ENCODE measurements at regions not wholly inside any gene's neighbourhood (a gene's known extent, or its start where the extent isn't known, plus 50 kb on each side); places are given as distances from the start of the nearest gene placed in this dataset.
"Not testable (repeated sequence)": the region's sequence is repeated elsewhere in the genome, so short reads cannot be mapped to it uniquely, and the experiment has no call there.

DNA sequence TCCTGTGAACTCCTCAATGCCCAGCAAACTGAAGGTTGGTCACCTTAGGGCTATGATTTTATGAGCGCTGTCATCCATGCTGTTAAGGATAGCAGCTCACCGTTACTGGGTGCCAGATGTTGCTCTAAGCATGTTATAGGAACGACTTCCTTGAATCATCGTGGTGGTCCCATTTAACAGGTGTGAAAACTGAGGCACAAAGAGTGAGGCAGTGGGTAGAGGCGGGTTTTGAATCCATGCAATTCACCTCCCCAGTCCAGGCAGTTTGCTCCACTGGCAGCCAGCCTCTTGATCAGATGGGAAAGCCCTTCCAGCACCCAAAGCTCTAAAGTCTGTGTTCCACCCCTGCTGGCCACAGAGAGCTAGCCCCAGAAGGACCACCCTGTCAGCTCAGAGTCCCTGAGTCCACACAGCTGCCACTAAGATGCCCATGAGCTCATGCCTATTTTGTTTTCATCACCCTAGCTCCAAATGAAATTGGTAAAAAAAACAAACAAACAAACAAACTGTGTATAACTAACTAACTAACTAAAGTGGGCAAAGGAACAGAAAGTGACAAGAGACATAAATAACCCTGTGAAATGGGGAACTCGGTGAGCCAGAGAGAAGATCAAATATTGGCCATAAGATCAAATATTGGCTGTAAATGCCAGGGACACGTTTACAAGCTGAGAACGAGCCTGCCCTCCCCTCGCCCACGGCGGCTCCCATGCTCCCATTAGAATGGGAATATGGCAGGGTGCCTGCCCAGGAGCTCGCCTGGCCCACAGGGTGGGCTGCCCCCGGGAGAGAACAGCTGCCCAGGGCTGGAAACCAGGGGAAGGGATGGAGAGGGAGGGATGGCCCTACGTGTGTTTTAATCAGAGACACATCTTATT lies 72.3 kb upstream of the RFLNA start:
- Histone ChIP-seq H4K20me1 (ENCODE audit: insufficient read depth, low read length) (no peaks in the 10 kb centered on the region), H3K9me2 (ENCODE audit: insufficient read depth, low read length) (no peaks in the 10 kb centered on the region), H3K27ac (ENCODE audit: low read depth, low read length, poor library complexity, severe bottlenecking) (no peak overlapping the region), H3K79me2 (ENCODE audit: insufficient read depth, low read depth, low read length) (no peaks in the 10 kb centered on the region), H3K9me3 (ENCODE audit: low read length) (no peaks in the 10 kb centered on the region), H3K36me3 (ENCODE audit: insufficient read depth, low read length) (no peaks in the 10 kb centered on the region), H3K4me2 (ENCODE audit: low read length) (no peak overlapping the region), H2AFZ (ENCODE audit: low read length) (no peak overlapping the region), H3K4me3 (ENCODE audit: low read depth, low read length, poor library complexity, severe bottlenecking) (no peak overlapping the region), H3K4me1 (ENCODE audit: insufficient read depth, low read length, poor library complexity, severe bottlenecking) (no peaks in the 10 kb centered on the region)
- BruUV-seq (replicated peaks), result no TSS peak
- CTCF ChIA-PET (ENCODE audit: unreplicated experiment), result no interaction called here
- TF ChIP-seq, protein P1, sequence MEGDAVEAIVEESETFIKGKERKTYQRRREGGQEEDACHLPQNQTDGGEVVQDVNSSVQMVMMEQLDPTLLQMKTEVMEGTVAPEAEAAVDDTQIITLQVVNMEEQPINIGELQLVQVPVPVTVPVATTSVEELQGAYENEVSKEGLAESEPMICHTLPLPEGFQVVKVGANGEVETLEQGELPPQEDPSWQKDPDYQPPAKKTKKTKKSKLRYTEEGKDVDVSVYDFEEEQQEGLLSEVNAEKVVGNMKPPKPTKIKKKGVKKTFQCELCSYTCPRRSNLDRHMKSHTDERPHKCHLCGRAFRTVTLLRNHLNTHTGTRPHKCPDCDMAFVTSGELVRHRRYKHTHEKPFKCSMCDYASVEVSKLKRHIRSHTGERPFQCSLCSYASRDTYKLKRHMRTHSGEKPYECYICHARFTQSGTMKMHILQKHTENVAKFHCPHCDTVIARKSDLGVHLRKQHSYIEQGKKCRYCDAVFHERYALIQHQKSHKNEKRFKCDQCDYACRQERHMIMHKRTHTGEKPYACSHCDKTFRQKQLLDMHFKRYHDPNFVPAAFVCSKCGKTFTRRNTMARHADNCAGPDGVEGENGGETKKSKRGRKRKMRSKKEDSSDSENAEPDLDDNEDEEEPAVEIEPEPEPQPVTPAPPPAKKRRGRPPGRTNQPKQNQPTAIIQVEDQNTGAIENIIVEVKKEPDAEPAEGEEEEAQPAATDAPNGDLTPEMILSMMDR (conservative IDR thresholded peaks at IDR 0.05; ENCODE audit: low read length), result no peak
- TF ChIP-seq EZH2phosphoT487 (IDR thresholded peaks at IDR 0.05; ENCODE audit: borderline replicate concordance, low read depth, low read length), result no peak
- intact Hi-C loops (cut with micrococcal nuclease; ENCODE audit: unreplicated experiment), result no loop called here
- POLR2A ChIA-PET, result no interaction called here
- no peak for DNase-seq (ENCODE audit: low spot score)

GRCh38 chr12:124223733-124224138 lies 71.2 kb upstream of the RFLNA start:
- intact Hi-C loops (cut with micrococcal nuclease; ENCODE audit: unreplicated experiment); H3K4me3 ChIP-seq (ENCODE audit: low read depth, low read length, poor library complexity, severe bottlenecking); H2AFZ ChIP-seq (ENCODE audit: low read length); H3K27ac ChIP-seq (ENCODE audit: low read depth, low read length, poor library complexity, severe bottlenecking); H3K36me3 ChIP-seq (ENCODE audit: insufficient read depth, low read length); H4K20me1 ChIP-seq (ENCODE audit: insufficient read depth, low read length); POLR2A ChIA-PET; H3K9me2 ChIP-seq (ENCODE audit: insufficient read depth, low read length); H3K79me2 ChIP-seq (ENCODE audit: insufficient read depth, low read depth, low read length); H3K4me2 ChIP-seq (ENCODE audit: low read length); DNase-seq (ENCODE audit: low spot score); CTCF ChIA-PET (ENCODE audit: unreplicated experiment); H3K4me1 ChIP-seq (ENCODE audit: insufficient read depth, low read length, poor library complexity, severe bottlenecking); BruUV-seq (replicated peaks); H3K9me3 ChIP-seq (ENCODE audit: low read length): not testable (repeated sequence)

DNA sequence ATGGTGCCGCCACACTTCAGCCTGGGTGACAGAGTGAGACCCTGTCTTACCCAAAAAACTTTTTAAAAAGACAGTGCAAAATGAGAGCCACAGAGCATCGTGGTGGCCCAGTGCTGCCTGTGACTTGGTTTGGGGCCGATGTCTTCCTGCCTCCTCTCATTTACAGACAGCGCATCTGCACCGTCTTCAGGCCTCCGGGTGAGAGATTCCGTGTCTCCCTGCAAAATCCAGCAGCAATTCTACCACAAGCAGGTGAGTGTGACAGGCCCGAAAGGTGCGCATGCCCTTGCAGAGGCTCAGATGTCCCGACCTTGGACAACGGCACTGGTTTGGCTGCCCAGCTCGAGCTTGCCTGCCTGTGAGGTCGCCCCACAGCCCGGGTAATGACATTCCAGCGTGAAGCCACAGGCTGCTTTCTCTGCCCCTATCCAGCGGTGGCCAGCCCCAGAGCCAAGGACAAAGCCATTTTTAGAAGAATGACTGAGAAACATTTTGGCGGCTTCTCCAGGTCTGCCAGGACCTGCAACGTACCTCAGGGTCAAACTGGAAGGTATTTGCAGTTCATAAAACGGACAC lies 70.3 kb upstream of the RFLNA start:
- BruUV-seq (replicated peaks), result no TSS peak
- TF ChIP-seq, protein P1 (conservative IDR thresholded peaks at IDR 0.05; ENCODE audit: low read length), result no peak
- no peak for TF ChIP-seq EZH2phosphoT487 (IDR thresholded peaks at IDR 0.05; ENCODE audit: borderline replicate concordance, low read depth, low read length)

More for the DNA sequence above, 70.3 kb upstream of the RFLNA start:
- H4K20me1 ChIP-seq (ENCODE audit: insufficient read depth, low read length), result no peaks in the 10 kb centered on the region
- ChIA-PET POLR2A (interaction anchor here (0.8 kb wide), 1 partner anchor 17 kb away, joined by 3 read pairs; no protein-coding TSS in a partner anchor), CTCF (ENCODE audit: unreplicated experiment) (no interaction called here)
- intact Hi-C loops (cut with micrococcal nuclease; ENCODE audit: unreplicated experiment), result no loop called here
- no peak overlapping the region for H3K4me3 ChIP-seq (ENCODE audit: low read depth, low read length, poor library complexity, severe bottlenecking)
- H3K9me3 ChIP-seq (ENCODE audit: low read length), result no peaks in the 10 kb centered on the region
- no peaks in the 10 kb centered on the region for H3K4me1 ChIP-seq (ENCODE audit: insufficient read depth, low read length, poor library complexity, severe bottlenecking)
- H3K9me2 ChIP-seq (ENCODE audit: insufficient read depth, low read length), result no peaks in the 10 kb centered on the region
- no peaks in the 10 kb centered on the region for H3K36me3 ChIP-seq (ENCODE audit: insufficient read depth, low read length)
- H2AFZ ChIP-seq (ENCODE audit: low read length), result no peak overlapping the region
- H3K27ac ChIP-seq (ENCODE audit: low read depth, low read length, poor library complexity, severe bottlenecking), result no peak overlapping the region
- H3K4me2 ChIP-seq (ENCODE audit: low read length), result no peak overlapping the region
- no peak for DNase-seq (ENCODE audit: low spot score)
- H3K79me2 ChIP-seq (ENCODE audit: insufficient read depth, low read depth, low read length), result no peaks in the 10 kb centered on the region
